SK-N-MC (cell line): ENCODE measurements at regions not wholly inside any gene's neighbourhood (a gene's known extent, or its start where the extent isn't known, plus 50 kb on each side); places are given as distances from the start of the nearest gene placed in this dataset.

Source experiments
- EZH2 ChIP-seq: fragments of 200-600 bp; sonication (generic); IDR thresholded peaks from one replicate; pipeline ENCODE4 v1.6.1; 2017; ENCODE audit warnings: antibody characterized with exemption
- POLR2AphosphoS5 ChIP-seq: IDR thresholded peaks from 2 replicates; pipeline ENCODE4 v1.6.1; 2012; ENCODE audit warnings: mild to moderate bottlenecking, low read depth, low read length, borderline replicate concordance

DNA sequence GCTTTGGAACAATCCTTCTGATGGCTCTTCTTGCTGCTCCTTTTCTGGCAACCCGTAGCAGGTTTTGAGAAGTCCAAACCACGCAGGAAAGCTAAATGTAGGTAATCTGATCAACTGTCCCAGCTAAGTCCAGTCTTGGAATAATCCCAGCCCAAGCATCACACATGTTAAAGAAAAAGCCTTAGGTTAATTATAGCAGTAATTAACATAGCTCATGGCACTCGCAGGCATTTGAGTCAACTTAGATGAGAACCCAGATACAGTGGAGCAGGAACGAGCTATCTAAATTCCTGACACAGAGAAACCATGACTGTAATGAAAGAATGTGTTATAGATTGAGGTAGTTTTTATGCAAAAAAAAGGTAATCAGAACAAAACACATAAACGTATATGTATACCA lies 844.8 kb downstream of the CDH9 start:
- no peak for TF ChIP-seq POLR2AphosphoS5
- no peak for TF ChIP-seq EZH2
